RWPE2 (cell line): ENCODE measurements at regions not wholly inside any gene's neighbourhood (a gene's known extent, or its start where the extent isn't known, plus 50 kb on each side); places are given as distances from the start of the nearest gene placed in this dataset.
A peak's percentile ranks its signal among the peaks of the same experiment; 100 is the strongest.

Source experiments
- ATAC-seq: fragments of 200-7000 bp; cut with Tn5 transposase; 3 replicates; pipeline ENCODE4 v1.9.1; 2021; ENCODE audit warnings: low read depth
- DNase-seq: peaks from one replicate; pipeline ENCODE4 v3.0.0-alpha.2; 2020; ENCODE audit warnings: low spot score
- H3K27ac ChIP-seq: fragments of 450-650 bp; 2 replicates; pipeline ENCODE4 v1.5.1; 2017; ENCODE audit warnings: mild to moderate bottlenecking; ENCODE audit not compliant: poor library complexity, severe bottlenecking
- H3K27me3 ChIP-seq: fragments of 250-450 bp; sonication (Bioruptor Pico); 2 replicates; pipeline ENCODE4 v1.5.1; 2021; ENCODE audit warnings: mild to moderate bottlenecking, moderate library complexity; ENCODE audit not compliant: insufficient read depth, poor library complexity, severe bottlenecking
- H3K36me3 ChIP-seq: fragments of 250-450 bp; sonication (Bioruptor Pico); 2 replicates; pipeline ENCODE4 v1.5.1; 2020; ENCODE audit warnings: low read depth, mild to moderate bottlenecking, moderate library complexity
- H3K4me1 ChIP-seq: fragments of 250-450 bp; sonication (Bioruptor Pico); 2 replicates; pipeline ENCODE4 v1.5.1; 2021; ENCODE audit warnings: mild to moderate bottlenecking, moderate library complexity; ENCODE audit not compliant: insufficient read depth, poor library complexity, severe bottlenecking
- H3K4me3 ChIP-seq: fragments of 250-450 bp; sonication (Bioruptor Pico); 2 replicates; pipeline ENCODE4 v1.5.1; 2021; ENCODE audit warnings: mild to moderate bottlenecking, moderate library complexity; ENCODE audit not compliant: severe bottlenecking
- H3K9me3 ChIP-seq: fragments of 250-450 bp; sonication (Bioruptor Pico); 2 replicates; pipeline ENCODE4 v1.5.1; 2021; ENCODE audit warnings: mild to moderate bottlenecking, moderate library complexity; ENCODE audit not compliant: severe bottlenecking
- TF ChIP-seq, protein P1 (sequence below): fragments of 450-650 bp; IDR thresholded peaks from one replicate; pipeline ENCODE4 v1.5.1; 2017; ENCODE audit warnings: mild to moderate bottlenecking, moderate library complexity; ENCODE audit not compliant: poor library complexity, severe bottlenecking

DNA sequence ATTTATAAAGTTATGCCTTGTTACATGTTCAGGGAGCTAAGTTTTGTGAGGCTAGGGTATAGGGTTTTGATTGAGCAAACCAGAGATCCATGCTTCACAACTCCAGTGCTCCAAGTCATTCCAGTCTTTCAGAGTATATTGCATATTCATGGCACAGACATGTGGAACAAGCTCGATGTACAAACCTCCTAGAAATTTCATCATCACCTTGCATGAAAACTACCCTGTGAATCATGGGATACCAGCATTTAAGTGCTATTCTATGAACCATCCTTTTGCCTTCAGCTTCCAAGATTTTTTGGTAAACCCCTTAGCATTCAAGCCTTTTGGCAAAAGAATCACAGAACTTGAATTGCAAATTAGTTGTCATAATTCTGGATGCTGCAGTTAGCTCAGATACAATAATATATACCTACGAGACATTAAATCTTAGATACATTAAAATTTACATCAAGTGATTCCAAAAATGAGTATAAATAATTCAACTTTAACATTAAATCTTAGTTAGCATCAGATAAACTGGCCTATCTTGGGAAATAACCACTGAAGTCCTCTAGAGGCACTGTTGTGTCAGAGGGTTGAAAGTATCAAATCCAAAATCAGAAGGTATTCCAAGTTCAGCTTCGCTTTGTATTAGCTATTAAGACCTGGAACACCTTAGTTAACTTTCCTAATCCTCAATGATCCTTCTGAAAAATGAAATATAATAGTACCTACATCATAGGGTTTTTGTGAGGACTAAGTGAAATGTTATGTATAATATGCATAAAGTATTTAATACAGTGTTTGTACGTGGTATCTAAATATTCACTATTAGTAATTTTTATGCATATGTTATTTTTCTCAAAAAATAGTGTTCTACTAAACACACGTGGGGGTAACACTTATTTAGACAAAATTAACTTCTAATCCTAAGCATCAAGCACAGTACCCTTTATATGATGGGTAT, 55.5 kb upstream of the CABCOCO1 start:
- no peak for DNase-seq
- no peaks in the 10 kb centered on the region for H3K4me1 ChIP-seq
- H3K27ac ChIP-seq: no peak overlapping the region
- H3K9me3 ChIP-seq: no peaks in the 10 kb centered on the region
- no peak; the same call in 2 of the 3 replicates for ATAC-seq
- H3K27me3 ChIP-seq: no peaks in the 10 kb centered on the region
- H3K36me3 ChIP-seq: no peaks in the 10 kb centered on the region
- H3K4me3 ChIP-seq: no peak overlapping the region
- TF ChIP-seq, protein P1, sequence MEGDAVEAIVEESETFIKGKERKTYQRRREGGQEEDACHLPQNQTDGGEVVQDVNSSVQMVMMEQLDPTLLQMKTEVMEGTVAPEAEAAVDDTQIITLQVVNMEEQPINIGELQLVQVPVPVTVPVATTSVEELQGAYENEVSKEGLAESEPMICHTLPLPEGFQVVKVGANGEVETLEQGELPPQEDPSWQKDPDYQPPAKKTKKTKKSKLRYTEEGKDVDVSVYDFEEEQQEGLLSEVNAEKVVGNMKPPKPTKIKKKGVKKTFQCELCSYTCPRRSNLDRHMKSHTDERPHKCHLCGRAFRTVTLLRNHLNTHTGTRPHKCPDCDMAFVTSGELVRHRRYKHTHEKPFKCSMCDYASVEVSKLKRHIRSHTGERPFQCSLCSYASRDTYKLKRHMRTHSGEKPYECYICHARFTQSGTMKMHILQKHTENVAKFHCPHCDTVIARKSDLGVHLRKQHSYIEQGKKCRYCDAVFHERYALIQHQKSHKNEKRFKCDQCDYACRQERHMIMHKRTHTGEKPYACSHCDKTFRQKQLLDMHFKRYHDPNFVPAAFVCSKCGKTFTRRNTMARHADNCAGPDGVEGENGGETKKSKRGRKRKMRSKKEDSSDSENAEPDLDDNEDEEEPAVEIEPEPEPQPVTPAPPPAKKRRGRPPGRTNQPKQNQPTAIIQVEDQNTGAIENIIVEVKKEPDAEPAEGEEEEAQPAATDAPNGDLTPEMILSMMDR: peak; percentile 79

DNA sequence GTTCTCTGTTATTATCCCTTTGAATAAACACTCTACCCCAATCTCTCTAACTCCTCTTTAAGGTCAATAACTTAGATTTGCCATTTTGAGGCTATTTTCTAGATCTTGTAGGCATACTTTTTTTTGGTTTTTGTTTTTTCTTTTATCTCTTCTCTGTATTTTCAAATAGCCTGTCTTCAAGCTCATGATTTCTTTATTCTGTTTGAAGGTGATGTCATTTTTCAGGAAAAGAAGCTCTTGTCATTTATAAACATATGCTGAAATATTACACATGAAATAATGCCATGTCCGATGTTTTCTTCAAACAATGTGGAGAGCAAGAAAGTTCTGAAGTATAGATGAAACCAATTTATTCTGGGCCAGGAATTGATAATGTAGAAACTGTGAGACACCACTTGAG, 57.5 kb upstream of the CABCOCO1 start:
- no peaks in the 10 kb centered on the region for H3K27me3 ChIP-seq
- no peaks in the 10 kb centered on the region for H3K36me3 ChIP-seq
- ATAC-seq (no peak), DNase-seq (no peak)
- no peaks in the 10 kb centered on the region for H3K9me3 ChIP-seq
- no peak overlapping the region for H3K4me3 ChIP-seq
- no peaks in the 10 kb centered on the region for H3K4me1 ChIP-seq
- TF ChIP-seq, protein P1: no peak
- no peak overlapping the region for H3K27ac ChIP-seq

DNA sequence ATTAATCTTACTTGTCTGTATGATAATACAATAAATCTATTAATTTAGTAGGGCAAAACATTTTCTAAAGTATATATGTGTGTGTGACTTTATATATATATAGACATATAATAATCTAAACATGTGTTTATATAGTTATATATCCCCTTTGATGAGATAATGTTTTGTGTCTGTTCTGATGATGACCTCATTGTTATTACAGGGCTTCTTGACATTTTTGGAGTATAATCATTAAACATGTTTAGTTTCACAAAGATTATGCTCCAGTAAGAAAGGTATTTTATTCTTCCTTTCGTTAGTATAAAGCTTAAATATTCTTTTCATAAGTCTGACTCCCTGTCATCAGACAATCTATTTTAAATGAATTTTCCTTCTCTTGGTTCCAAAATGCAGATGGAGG, 62.3 kb upstream of the CABCOCO1 start:
- ATAC-seq (no peak), DNase-seq (no peak)
- Histone ChIP-seq H3K36me3 (no peaks in the 10 kb centered on the region), H3K9me3 (no peaks in the 10 kb centered on the region), H3K27ac (no peak overlapping the region), H3K27me3 (no peaks in the 10 kb centered on the region), H3K4me1 (no peaks in the 10 kb centered on the region), H3K4me3 (no peak overlapping the region)
- TF ChIP-seq, protein P1: no peak

DNA sequence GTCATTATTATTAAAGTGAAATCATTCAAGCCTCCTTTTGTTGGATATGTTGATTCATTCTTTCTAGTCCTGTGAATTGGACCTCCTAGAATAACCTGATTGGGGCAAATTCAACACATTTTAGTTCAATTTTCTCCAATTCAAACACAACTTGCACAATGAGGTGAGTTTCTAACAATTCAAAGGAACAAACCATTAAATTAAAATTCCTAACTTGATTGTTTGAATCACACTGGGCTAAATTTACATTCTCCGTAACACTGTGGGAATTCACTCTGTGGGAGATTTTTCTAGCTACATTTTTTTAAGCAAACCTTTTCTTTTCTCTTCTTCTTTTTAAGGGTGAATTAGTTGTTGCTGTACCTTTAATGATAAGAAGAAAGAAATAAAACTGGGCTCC, 68.3 kb upstream of the CABCOCO1 start:
- H3K27me3 ChIP-seq: no peaks in the 10 kb centered on the region
- TF ChIP-seq, protein P1: no peak
- no peaks in the 10 kb centered on the region for H3K9me3 ChIP-seq
- no peaks in the 10 kb centered on the region for H3K36me3 ChIP-seq
- no peak overlapping the region for H3K4me3 ChIP-seq
- no peak for DNase-seq
- H3K4me1 ChIP-seq: peaks cover 5% of the 10 kb centered on the region
- ATAC-seq: no peak
- H3K27ac ChIP-seq: no peak overlapping the region

DNA sequence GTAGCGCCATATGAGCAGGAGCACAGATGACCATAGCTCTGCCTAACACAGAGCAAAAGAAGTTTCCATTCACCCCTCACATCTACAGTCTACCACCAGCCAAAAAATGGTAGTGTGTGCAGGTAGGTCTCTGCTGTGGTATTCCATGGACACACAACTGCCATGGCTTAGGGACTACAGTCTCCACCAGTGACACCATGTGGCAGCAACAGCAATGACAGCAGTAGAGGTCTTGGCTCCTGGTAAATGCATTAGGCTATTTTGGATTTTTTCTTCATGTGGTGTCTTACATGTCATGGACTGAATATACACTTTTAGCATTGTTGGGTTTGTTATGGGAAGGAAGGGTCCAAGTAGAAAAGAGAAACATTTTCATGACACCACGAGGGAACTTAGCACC, 70.1 kb upstream of the CABCOCO1 start:
- TF ChIP-seq, protein P1: peak; percentile 15
- DNase-seq (no peak), ATAC-seq (no peak)

More for the DNA sequence above, 70.1 kb upstream of the CABCOCO1 start:
- Histone ChIP-seq H3K9me3 (no peaks in the 10 kb centered on the region), H3K4me1 (peaks cover 5% of the 10 kb centered on the region), H3K4me3 (no peak overlapping the region), H3K36me3 (no peaks in the 10 kb centered on the region), H3K27ac (no peak overlapping the region), H3K27me3 (no peaks in the 10 kb centered on the region)
